Psoas muscle (tissue), 7 donors: ENCODE measurements at regions not wholly inside any gene's neighbourhood (a gene's known extent, or its start where the extent isn't known, plus 50 kb on each side); places are given as distances from the start of the nearest gene placed in this dataset.

Experiments
- ATAC-seq, 4 donors: fragments of 200-7000 bp; cut with Tn5 transposase; one replicate each; pipeline ENCODE4 v1.9.1; 2020; ENCODE audit warnings: moderate library complexity in 3 of 4, mild to moderate bottlenecking in 2 of 4
- DNase-seq, 2 donors: peaks; one replicate each; pipeline ENCODE4 v3.0.0-alpha.2; 2020
- H3K27ac ChIP-seq: fragments of 200-600 bp; one replicate; pipeline ENCODE4 v1.8.0; 2022
- H3K27me3 ChIP-seq, 3 donors: fragments of 200-600 bp in 1 of 3; one replicate each; pipeline versions ENCODE4 v1.6.1 to v1.8.0; 2013 to 2022; ENCODE audit warnings: low read length in 2 of 3, mild to moderate bottlenecking in 2 of 3, moderate library complexity in 1 of 3; ENCODE audit not compliant: insufficient read depth in 3 of 3
- H3K36me3 ChIP-seq, 2 donors: fragments of 200-600 bp in 1 of 2; one replicate each; pipeline versions ENCODE4 v1.6.1 to v1.8.0; 2013 to 2022; ENCODE audit warnings: low read depth in 1 of 2, mild to moderate bottlenecking in 1 of 2, moderate library complexity in 1 of 2; ENCODE audit not compliant: insufficient read depth in 1 of 2
- H3K4me1 ChIP-seq: fragments of 200-600 bp; one replicate; pipeline ENCODE4 v1.8.0; 2022
- H3K4me3 ChIP-seq: fragments of 200-600 bp; one replicate; pipeline ENCODE4 v1.8.0; 2022; ENCODE audit warnings: mild to moderate bottlenecking
- H3K9me3 ChIP-seq: fragments of 200-600 bp; one replicate; pipeline ENCODE4 v1.8.0; 2022
- CTCF ChIP-seq: fragments of 200-600 bp; IDR thresholded peaks from one replicate; pipeline ENCODE4 v1.8.0; 2022; ENCODE audit warnings: antibody characterized with exemption
- WGBS, 3 donors: extraction: QIAGEN DNeasy Blood & Tissue Kit; methylation state at CpG; one replicate each; pipeline versions ENCODE4 v1.1.6 to v1.1.7; 2013; 5-methylcytosine and 5-hydroxymethylcytosine counted together
- intact Hi-C, 2 donors: fragments of 100-400 bp; cut with DNase I; formaldehyde crosslinking; loops; one replicate each; pipeline versions ENCODE4 v1.11.0 to v1.14.2; 2022
- donor health status: healthy with polysubstance abuse.
- donor health status: DM: no; HTN: no; CAD: no; lungs with moderate emphysema.
- donor health status: Bipolar disorder and iron deficiency.
- donor health status: healthy.
- donor health status: DM: yes; HTN: yes; CAD: no.
- donor health status: DM: no; HTN: no; CAD: no.
- donor health status: DM: yes; HTN: yes; CAD: no.

GRCh38 chr12:75641031-75641780, 129.8 kb upstream of the KRR1 start:
- Histone ChIP-seq H3K9me3 (no peaks in the 10 kb centered on the region), H3K4me3 (no peak overlapping the region), H3K4me1 (no peaks in the 10 kb centered on the region), H3K27ac (no peak overlapping the region), H3K36me3 (no peaks in the 10 kb centered on the region), H3K27me3 (no peaks in the 10 kb centered on the region)
- intact Hi-C loops: no loop called here
- DNase-seq: no peak
- no peak for TF ChIP-seq CTCF
- no peak for ATAC-seq
- 48 to 53% (median 50%) methylated on average over 4 of the region's 4 CpGs for WGBS, 3 donors

- H3K4me3 ChIP-seq: no peak overlapping the region
- no peak overlapping the region for H3K27ac ChIP-seq
- H3K9me3 ChIP-seq: no peaks in the 10 kb centered on the region
- H3K27me3 ChIP-seq: no peaks in the 10 kb centered on the region
- DNase-seq: no peak
- no peak for TF ChIP-seq CTCF
- ATAC-seq: no peak
- intact Hi-C loops: no loop called here
- H3K4me1 ChIP-seq: no peaks in the 10 kb centered on the region
- H3K36me3 ChIP-seq: no peaks in the 10 kb centered on the region
- 83 to 85% (median 84%) methylated on average over 7 of the region's 7 CpGs for WGBS, 3 donors
Observed at GRCh38 chr12:75638792-75639191, 127.4 kb upstream of the KRR1 start.

GRCh38 chr12:75636607-75637006, 125.2 kb upstream of the KRR1 start:
- Histone ChIP-seq H3K4me3 (no peak overlapping the region), H3K4me1 (no peaks in the 10 kb centered on the region), H3K9me3 (no peaks in the 10 kb centered on the region), H3K27me3 (no peaks in the 10 kb centered on the region), H3K36me3 (no peaks in the 10 kb centered on the region), H3K27ac (no peak overlapping the region)
- no peak for TF ChIP-seq CTCF
- DNase-seq: no peak
- no peak for ATAC-seq
- intact Hi-C loops: no loop called here
- WGBS, 3 donors: 93 to 94% (median 93%) methylated on average over 4 of the region's 4 CpGs

- ATAC-seq (no peak), DNase-seq (no peak)
- no peak for TF ChIP-seq CTCF
- 78 to 80% (median 79%) methylated on average over 6 of the region's 6 CpGs for WGBS, 3 donors
- Histone ChIP-seq H3K4me1 (no peaks in the 10 kb centered on the region), H3K36me3 (no peaks in the 10 kb centered on the region), H3K9me3 (no peaks in the 10 kb centered on the region), H3K27ac (no peak overlapping the region), H3K4me3 (no peak overlapping the region), H3K27me3 (no peaks in the 10 kb centered on the region)
- intact Hi-C loops: no loop called here
Observed at GRCh38 chr12:75635606-75636444, 124.4 kb upstream of the KRR1 start.
